Neural progenitor cell (in vitro differentiated cells): ENCODE measurements at regions not wholly inside any gene's neighbourhood (a gene's known extent, or its start where the extent isn't known, plus 50 kb on each side); places are given as distances from the start of the nearest gene placed in this dataset.
A peak's percentile ranks its signal among the peaks of the same experiment; 100 is the strongest.

ENCODE experiments used
- DNase-seq: peaks from one replicate; pipeline ENCODE4 v3.0.0-alpha.2; 2016; ENCODE audit warnings: low spot score
- H2AFZ ChIP-seq: fragments of 200-600 bp; sonication (generic); replicated peaks from 2 replicates; pipeline ENCODE4 v1.6.1; 2016; ENCODE audit warnings: antibody characterized with exemption
- H3F3A ChIP-seq: fragments of 200-600 bp; sonication (generic); 2 replicates; pipeline ENCODE4 v1.6.1; 2016; ENCODE audit warnings: antibody characterized with exemption, low read depth
- H3K27ac ChIP-seq: fragments of 200-600 bp; sonication (generic); 2 replicates; pipeline ENCODE4 v1.5.1; 2016; ENCODE audit warnings: mild to moderate bottlenecking
- H3K27me3 ChIP-seq: fragments of 200-600 bp; sonication (generic); 2 replicates; pipeline ENCODE4 v1.6.1; 2016; ENCODE audit warnings: mild to moderate bottlenecking, moderate library complexity
- H3K36me3 ChIP-seq: fragments of 200-600 bp; sonication (generic); 2 replicates; pipeline ENCODE4 v1.5.1; 2016
- H3K4me1 ChIP-seq: fragments of 200-600 bp; sonication (generic); 2 replicates; pipeline ENCODE4 v1.6.1; 2016; ENCODE audit warnings: mixed run types
- H3K4me2 ChIP-seq: fragments of 200-600 bp; sonication (generic); 2 replicates; pipeline ENCODE4 v1.6.1; 2016
- H3K4me3 ChIP-seq: fragments of 200-600 bp; sonication (generic); 2 replicates; pipeline ENCODE4 v1.5.1; 2016
- H3K79me2 ChIP-seq: fragments of 200-600 bp; sonication (generic); 2 replicates; pipeline ENCODE4 v1.6.1; 2016; ENCODE audit warnings: low read depth
- H3K9ac ChIP-seq: fragments of 200-600 bp; sonication (generic); 2 replicates; pipeline ENCODE4 v1.6.1; 2016
- H3K9me3 ChIP-seq: fragments of 200-600 bp; sonication (generic); 2 replicates; pipeline ENCODE4 v1.5.1; 2016; ENCODE audit warnings: low read depth
- H4K20me1 ChIP-seq: fragments of 200-600 bp; sonication (generic); 2 replicates; pipeline ENCODE4 v1.6.1; 2016; ENCODE audit warnings: low read depth
- H3K27ac Mint-ChIP-seq: 3 replicates; pipeline ENCODE4 v1.8.0; 2021; ENCODE audit warnings: mixed read lengths
- H3K27me3 Mint-ChIP-seq: 2 replicates; pipeline ENCODE4 v1.8.0; 2022; ENCODE audit warnings: low read depth, mild to moderate bottlenecking, inconsistent platforms, moderate library complexity, mixed read lengths; ENCODE audit not compliant: insufficient read depth
- H3K36me3 Mint-ChIP-seq: 3 replicates; pipeline ENCODE4 v1.8.0; 2021; ENCODE audit warnings: mixed read lengths
- H3K4me1 Mint-ChIP-seq: 3 replicates; pipeline ENCODE4 v1.8.0; 2021; ENCODE audit warnings: mixed read lengths
- H3K4me3 Mint-ChIP-seq: 3 replicates; pipeline ENCODE4 v1.8.0; 2021; ENCODE audit warnings: mild to moderate bottlenecking, moderate library complexity, mixed read lengths
- H3K9me3 Mint-ChIP-seq: 3 replicates; pipeline ENCODE4 v1.8.0; 2020; ENCODE audit warnings: mixed read lengths
- EZH2 ChIP-seq: fragments of 200-600 bp; sonication (generic); IDR thresholded peaks from 2 replicates; pipeline ENCODE4 v1.6.1; 2017; ENCODE audit warnings: antibody characterized with exemption, mild to moderate bottlenecking, moderate library complexity
- EZH2phosphoT487 ChIP-seq: fragments of 200-600 bp; sonication (generic); IDR thresholded peaks from 2 replicates; pipeline ENCODE4 v1.6.1; 2017; ENCODE audit warnings: antibody characterized with exemption
- TF ChIP-seq, protein P1 (sequence below): fragments of 200-600 bp; sonication (generic); IDR thresholded peaks from 2 replicates; pipeline ENCODE4 v1.5.1; 2017; ENCODE audit warnings: antibody characterized with exemption, mild to moderate bottlenecking

GRCh38 chr4:180669680-180670079 is 1573.5 kb upstream of the TENM3 start:
- Mint-ChIP-seq H3K9me3 (no peaks in the 10 kb centered on the region), H3K27ac (no peak overlapping the region), H3K4me3 (no peak overlapping the region), H3K4me1 (peaks cover 7% of the 10 kb centered on the region), H3K36me3 (no peaks in the 10 kb centered on the region), H3K27me3 (no peaks in the 10 kb centered on the region)
- Histone ChIP-seq H3K27ac (no peak overlapping the region), H3K9ac (no peak overlapping the region), H3F3A (no peaks in the 10 kb centered on the region), H3K9me3 (no peaks in the 10 kb centered on the region), H4K20me1 (no peaks in the 10 kb centered on the region), H3K4me2 (no peak overlapping the region), H3K4me1 (peaks cover 10% of the 10 kb centered on the region), H3K27me3 (no peaks in the 10 kb centered on the region), H3K4me3 (no peak overlapping the region), H3K79me2 (no peaks in the 10 kb centered on the region), H3K36me3 (no peaks in the 10 kb centered on the region), H2AFZ (no peak overlapping the region)
- no peak for TF ChIP-seq EZH2
- TF ChIP-seq, protein P1, sequence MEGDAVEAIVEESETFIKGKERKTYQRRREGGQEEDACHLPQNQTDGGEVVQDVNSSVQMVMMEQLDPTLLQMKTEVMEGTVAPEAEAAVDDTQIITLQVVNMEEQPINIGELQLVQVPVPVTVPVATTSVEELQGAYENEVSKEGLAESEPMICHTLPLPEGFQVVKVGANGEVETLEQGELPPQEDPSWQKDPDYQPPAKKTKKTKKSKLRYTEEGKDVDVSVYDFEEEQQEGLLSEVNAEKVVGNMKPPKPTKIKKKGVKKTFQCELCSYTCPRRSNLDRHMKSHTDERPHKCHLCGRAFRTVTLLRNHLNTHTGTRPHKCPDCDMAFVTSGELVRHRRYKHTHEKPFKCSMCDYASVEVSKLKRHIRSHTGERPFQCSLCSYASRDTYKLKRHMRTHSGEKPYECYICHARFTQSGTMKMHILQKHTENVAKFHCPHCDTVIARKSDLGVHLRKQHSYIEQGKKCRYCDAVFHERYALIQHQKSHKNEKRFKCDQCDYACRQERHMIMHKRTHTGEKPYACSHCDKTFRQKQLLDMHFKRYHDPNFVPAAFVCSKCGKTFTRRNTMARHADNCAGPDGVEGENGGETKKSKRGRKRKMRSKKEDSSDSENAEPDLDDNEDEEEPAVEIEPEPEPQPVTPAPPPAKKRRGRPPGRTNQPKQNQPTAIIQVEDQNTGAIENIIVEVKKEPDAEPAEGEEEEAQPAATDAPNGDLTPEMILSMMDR: no peak
- no peak for TF ChIP-seq EZH2phosphoT487
- DNase-seq: no peak

GRCh38 chr4:180674619-180675358 is 1568.4 kb upstream of the TENM3 start:
- Mint-ChIP-seq H3K36me3 (no peaks in the 10 kb centered on the region), H3K4me1 (peaks cover 6% of the 10 kb centered on the region), H3K9me3 (no peaks in the 10 kb centered on the region), H3K27me3 (peaks cover 2% of the 10 kb centered on the region), H3K27ac (no peak overlapping the region), H3K4me3 (no peak overlapping the region)
- H3K4me3 ChIP-seq: no peak overlapping the region
- H3K9me3 ChIP-seq: no peaks in the 10 kb centered on the region
- no peaks in the 10 kb centered on the region for H3K36me3 ChIP-seq
- H3K9ac ChIP-seq: no peak overlapping the region
- no peaks in the 10 kb centered on the region for H3K27me3 ChIP-seq
- no peaks in the 10 kb centered on the region for H4K20me1 ChIP-seq
- H2AFZ ChIP-seq: peak overlapping the region; percentile 34
- no peak for DNase-seq
- peak overlapping the region; percentile 19 for H3K4me2 ChIP-seq
- no peaks in the 10 kb centered on the region for H3K79me2 ChIP-seq
- peaks cover 14% of the 10 kb centered on the region for H3K4me1 ChIP-seq
- no peaks in the 10 kb centered on the region for H3F3A ChIP-seq
- no peak for TF ChIP-seq EZH2phosphoT487
- no peak for TF ChIP-seq EZH2
- TF ChIP-seq, protein P1: no peak
- no peak overlapping the region for H3K27ac ChIP-seq

DNA sequence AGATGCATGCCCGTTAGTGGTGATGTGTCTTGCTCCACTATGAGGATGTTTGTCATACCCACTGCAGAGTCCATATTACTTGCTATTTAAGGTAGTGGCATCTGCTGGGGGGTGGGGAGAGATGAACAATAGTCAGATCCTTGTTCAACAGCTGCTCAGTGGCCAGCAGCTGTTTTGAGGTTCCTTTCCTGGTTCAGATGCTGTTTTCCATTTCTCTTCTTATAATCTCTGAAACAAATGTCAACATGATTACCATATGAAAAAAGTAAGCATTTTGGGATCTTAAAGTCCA is 1567.9 kb upstream of the TENM3 start:
- H3K9me3 ChIP-seq: no peaks in the 10 kb centered on the region
- no peaks in the 10 kb centered on the region for H3K9me3 Mint-ChIP-seq
- no peaks in the 10 kb centered on the region for H4K20me1 ChIP-seq
- no peak overlapping the region for H3K4me3 ChIP-seq
- no peak overlapping the region for H3K9ac ChIP-seq
- H3K4me1 ChIP-seq: peaks cover 14% of the 10 kb centered on the region
- H3K27me3 ChIP-seq: no peaks in the 10 kb centered on the region
- H3F3A ChIP-seq: no peaks in the 10 kb centered on the region
- no peaks in the 10 kb centered on the region for H3K36me3 Mint-ChIP-seq
- TF ChIP-seq, protein P1: no peak
- no peak for TF ChIP-seq EZH2phosphoT487
- TF ChIP-seq EZH2: no peak
- H2AFZ ChIP-seq: peak overlapping the region; percentile 34
- no peak overlapping the region for H3K4me3 Mint-ChIP-seq
- H3K27me3 Mint-ChIP-seq: peaks cover 2% of the 10 kb centered on the region
- H3K36me3 ChIP-seq: no peaks in the 10 kb centered on the region
- H3K27ac Mint-ChIP-seq: no peak overlapping the region
- H3K4me1 Mint-ChIP-seq: peaks cover 6% of the 10 kb centered on the region
- no peaks in the 10 kb centered on the region for H3K79me2 ChIP-seq
- H3K27ac ChIP-seq: no peak overlapping the region
- DNase-seq: no peak
- peak overlapping the region; percentile 19 for H3K4me2 ChIP-seq
